ENCODE measurements at regions not wholly inside any gene's neighbourhood (a gene's known extent, or its start where the extent isn't known, plus 50 kb on each side); places are given as distances from the start of the nearest gene placed in this dataset.

GRCh38 chr2:12826781-12827180 is 110.0 kb downstream of the TRIB2 start:
- Histone ChIP-seq H3K9me2 (replicated peaks; ENCODE audit: control insufficient read depth, low read length) (no peaks in the 10 kb centered on the region), H3K79me2 (ENCODE audit: control insufficient read depth, low read length) (no peaks in the 10 kb centered on the region), H3K9me3 (ENCODE audit: control insufficient read depth, insufficient read depth, low read length) (no peaks in the 10 kb centered on the region), H3K4me2 (ENCODE audit: low read length) (no peak overlapping the region), H3K4me3 (ENCODE audit: low read length) (no peak overlapping the region), H3K36me3 (ENCODE audit: control insufficient read depth, low read length) (no peaks in the 10 kb centered on the region), H4K20me1 (ENCODE audit: control insufficient read depth, insufficient read depth, low read depth, low read length) (no peaks in the 10 kb centered on the region), H3K27me3 (ENCODE audit: control insufficient read depth, low read length) (no peaks in the 10 kb centered on the region), H3K4me1 (ENCODE audit: control insufficient read depth, low read length) (no peaks in the 10 kb centered on the region), H3F3A (ENCODE audit: control insufficient read depth, insufficient read depth) (no peaks in the 10 kb centered on the region), H3K27ac (ENCODE audit: low read depth, low read length) (no peak overlapping the region)
- no peak for TF ChIP-seq CTCF (IDR thresholded peaks at IDR 0.05; ENCODE audit: low read depth, low read length, poor library complexity, severe bottlenecking)
- no peak for TF ChIP-seq EZH2phosphoT487 (IDR thresholded peaks at IDR 0.05; ENCODE audit: borderline replicate concordance, low read length)

- H3K4me1 ChIP-seq (ENCODE audit: control insufficient read depth, low read length): no peaks in the 10 kb centered on the region
- H3K9me3 ChIP-seq (ENCODE audit: control insufficient read depth, insufficient read depth, low read length): no peaks in the 10 kb centered on the region
- H3K4me3 ChIP-seq (ENCODE audit: low read length): no peak overlapping the region
- H3K9me2 ChIP-seq (replicated peaks; ENCODE audit: control insufficient read depth, low read length): no peaks in the 10 kb centered on the region
- no peaks in the 10 kb centered on the region for H4K20me1 ChIP-seq (ENCODE audit: control insufficient read depth, insufficient read depth, low read depth, low read length)
- no peaks in the 10 kb centered on the region for H3K27me3 ChIP-seq (ENCODE audit: control insufficient read depth, low read length)
- no peak for TF ChIP-seq EZH2phosphoT487 (IDR thresholded peaks at IDR 0.05; ENCODE audit: borderline replicate concordance, low read length)
- no peak for TF ChIP-seq CTCF (IDR thresholded peaks at IDR 0.05; ENCODE audit: low read depth, low read length, poor library complexity, severe bottlenecking)
- H3K36me3 ChIP-seq (ENCODE audit: control insufficient read depth, low read length): no peaks in the 10 kb centered on the region
- no peaks in the 10 kb centered on the region for H3F3A ChIP-seq (ENCODE audit: control insufficient read depth, insufficient read depth)
- H3K79me2 ChIP-seq (ENCODE audit: control insufficient read depth, low read length): no peaks in the 10 kb centered on the region
- H3K4me2 ChIP-seq (ENCODE audit: low read length): no peak overlapping the region
- H3K27ac ChIP-seq (ENCODE audit: low read depth, low read length): no peak overlapping the region
These were observed 111.0 kb downstream of the TRIB2 start for GRCh38 chr2:12827721-12828120.

GRCh38 chr2:12828980-12829379 is 112.2 kb downstream of the TRIB2 start:
- no peaks in the 10 kb centered on the region for H3K4me1 ChIP-seq (ENCODE audit: control insufficient read depth, low read length)
- H3K9me3 ChIP-seq (ENCODE audit: control insufficient read depth, insufficient read depth, low read length): no peaks in the 10 kb centered on the region
- TF ChIP-seq EZH2phosphoT487 (IDR thresholded peaks at IDR 0.05; ENCODE audit: borderline replicate concordance, low read length): no peak
- no peak for TF ChIP-seq CTCF (IDR thresholded peaks at IDR 0.05; ENCODE audit: low read depth, low read length, poor library complexity, severe bottlenecking)
- no peak overlapping the region for H3K27ac ChIP-seq (ENCODE audit: low read depth, low read length)
- H3K4me3 ChIP-seq (ENCODE audit: low read length): no peak overlapping the region
- no peaks in the 10 kb centered on the region for H3K36me3 ChIP-seq (ENCODE audit: control insufficient read depth, low read length)
- H3F3A ChIP-seq (ENCODE audit: control insufficient read depth, insufficient read depth): no peaks in the 10 kb centered on the region
- H3K4me2 ChIP-seq (ENCODE audit: low read length): no peak overlapping the region
- no peaks in the 10 kb centered on the region for H4K20me1 ChIP-seq (ENCODE audit: control insufficient read depth, insufficient read depth, low read depth, low read length)
- no peaks in the 10 kb centered on the region for H3K27me3 ChIP-seq (ENCODE audit: control insufficient read depth, low read length)
- H3K9me2 ChIP-seq (replicated peaks; ENCODE audit: control insufficient read depth, low read length): no peaks in the 10 kb centered on the region
- H3K79me2 ChIP-seq (ENCODE audit: control insufficient read depth, low read length): no peaks in the 10 kb centered on the region

GRCh38 chr2:12831016-12831415 is 114.3 kb downstream of the TRIB2 start:
- Histone ChIP-seq H3K4me1 (ENCODE audit: control insufficient read depth, low read length) (no peaks in the 10 kb centered on the region), H3K27me3 (ENCODE audit: control insufficient read depth, low read length) (no peaks in the 10 kb centered on the region), H4K20me1 (ENCODE audit: control insufficient read depth, insufficient read depth, low read depth, low read length) (no peaks in the 10 kb centered on the region), H3K9me3 (ENCODE audit: control insufficient read depth, insufficient read depth, low read length) (no peaks in the 10 kb centered on the region), H3K4me2 (ENCODE audit: low read length) (no peak overlapping the region), H3K79me2 (ENCODE audit: control insufficient read depth, low read length) (no peaks in the 10 kb centered on the region), H3K4me3 (ENCODE audit: low read length) (no peak overlapping the region), H3F3A (ENCODE audit: control insufficient read depth, insufficient read depth) (no peaks in the 10 kb centered on the region), H3K36me3 (ENCODE audit: control insufficient read depth, low read length) (no peaks in the 10 kb centered on the region), H3K9me2 (replicated peaks; ENCODE audit: control insufficient read depth, low read length) (no peaks in the 10 kb centered on the region), H3K27ac (ENCODE audit: low read depth, low read length) (no peak overlapping the region)
- no peak for TF ChIP-seq CTCF (IDR thresholded peaks at IDR 0.05; ENCODE audit: low read depth, low read length, poor library complexity, severe bottlenecking)
- TF ChIP-seq EZH2phosphoT487 (IDR thresholded peaks at IDR 0.05; ENCODE audit: borderline replicate concordance, low read length): no peak

Measured in DOHH2 (cell line).